KMS-11 (cell line): ENCODE measurements at regions not wholly inside any gene's neighbourhood (a gene's known extent, or its start where the extent isn't known, plus 50 kb on each side); places are given as distances from the start of the nearest gene placed in this dataset.

Experiments
- H2AFZ ChIP-seq: fragments of 200-600 bp; sonication (generic); 2 replicates; pipeline ENCODE4 v1.6.1; 2016; ENCODE audit warnings: antibody characterized with exemption, mixed run types, low read depth
- H3K27ac ChIP-seq: fragments of 200-600 bp; sonication (generic); 2 replicates; pipeline ENCODE4 v1.6.1; 2016; ENCODE audit warnings: mild to moderate bottlenecking, mixed run types
- H3K27me3 ChIP-seq: fragments of 200-600 bp; sonication (generic); 2 replicates; pipeline ENCODE4 v1.6.1; 2017; ENCODE audit warnings: mild to moderate bottlenecking, low read depth, mixed run types, moderate library complexity; ENCODE audit not compliant: insufficient read depth
- H3K36me3 ChIP-seq: fragments of 200-600 bp; sonication (generic); 2 replicates; pipeline ENCODE4 v1.6.1; 2017; ENCODE audit warnings: mild to moderate bottlenecking, mixed run types; ENCODE audit not compliant: insufficient read depth
- H3K4me1 ChIP-seq: fragments of 200-600 bp; sonication (generic); 2 replicates; pipeline ENCODE4 v1.6.1; 2016; ENCODE audit warnings: mild to moderate bottlenecking, low read depth, mixed run types; ENCODE audit not compliant: poor library complexity, severe bottlenecking
- H3K4me2 ChIP-seq: fragments of 200-600 bp; sonication (generic); 2 replicates; pipeline ENCODE4 v1.7.0; 2016; ENCODE audit warnings: mild to moderate bottlenecking, mixed run types
- H3K4me3 ChIP-seq: fragments of 200-600 bp; sonication (generic); IDR thresholded peaks from 2 replicates; pipeline ENCODE4 v1.6.1; 2017; ENCODE audit warnings: low read depth, low read length, mixed read lengths; ENCODE audit not compliant: insufficient read depth
- H3K79me2 ChIP-seq: fragments of 200-600 bp; sonication (generic); 2 replicates; pipeline ENCODE4 v1.6.1; 2016; ENCODE audit warnings: low read depth, mixed run types; ENCODE audit not compliant: insufficient read depth
- H3K9ac ChIP-seq: fragments of 200-600 bp; sonication (generic); 2 replicates; pipeline ENCODE4 v1.6.1; 2016; ENCODE audit warnings: mild to moderate bottlenecking, mixed run types
- H4K20me1 ChIP-seq: fragments of 200-600 bp; sonication (generic); 2 replicates; pipeline ENCODE4 v1.6.1; 2016; ENCODE audit warnings: mild to moderate bottlenecking, mixed run types; ENCODE audit not compliant: insufficient read depth
- TF ChIP-seq, protein P1 (sequence below): fragments of 200-600 bp; sonication (generic); conservative IDR thresholded peaks from 2 replicates; pipeline ENCODE4 v1.6.1; 2017; ENCODE audit warnings: low read depth, mild to moderate bottlenecking, antibody characterized with exemption, low read length, moderate library complexity, mixed read lengths

- Histone ChIP-seq H3K27me3 (no peaks in the 10 kb centered on the region), H3K4me1 (no peaks in the 10 kb centered on the region), H3K4me2 (no peak overlapping the region), H3K36me3 (no peaks in the 10 kb centered on the region), H2AFZ (no peak overlapping the region), H4K20me1 (no peaks in the 10 kb centered on the region), H3K27ac (no peak overlapping the region), H3K4me3 (no peak overlapping the region), H3K79me2 (no peaks in the 10 kb centered on the region), H3K9ac (no peak overlapping the region)
- TF ChIP-seq, protein P1, sequence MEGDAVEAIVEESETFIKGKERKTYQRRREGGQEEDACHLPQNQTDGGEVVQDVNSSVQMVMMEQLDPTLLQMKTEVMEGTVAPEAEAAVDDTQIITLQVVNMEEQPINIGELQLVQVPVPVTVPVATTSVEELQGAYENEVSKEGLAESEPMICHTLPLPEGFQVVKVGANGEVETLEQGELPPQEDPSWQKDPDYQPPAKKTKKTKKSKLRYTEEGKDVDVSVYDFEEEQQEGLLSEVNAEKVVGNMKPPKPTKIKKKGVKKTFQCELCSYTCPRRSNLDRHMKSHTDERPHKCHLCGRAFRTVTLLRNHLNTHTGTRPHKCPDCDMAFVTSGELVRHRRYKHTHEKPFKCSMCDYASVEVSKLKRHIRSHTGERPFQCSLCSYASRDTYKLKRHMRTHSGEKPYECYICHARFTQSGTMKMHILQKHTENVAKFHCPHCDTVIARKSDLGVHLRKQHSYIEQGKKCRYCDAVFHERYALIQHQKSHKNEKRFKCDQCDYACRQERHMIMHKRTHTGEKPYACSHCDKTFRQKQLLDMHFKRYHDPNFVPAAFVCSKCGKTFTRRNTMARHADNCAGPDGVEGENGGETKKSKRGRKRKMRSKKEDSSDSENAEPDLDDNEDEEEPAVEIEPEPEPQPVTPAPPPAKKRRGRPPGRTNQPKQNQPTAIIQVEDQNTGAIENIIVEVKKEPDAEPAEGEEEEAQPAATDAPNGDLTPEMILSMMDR: no peak
Measured at GRCh38 chr12:46952880-46953483, 126.4 kb upstream of the PCED1B start.

DNA sequence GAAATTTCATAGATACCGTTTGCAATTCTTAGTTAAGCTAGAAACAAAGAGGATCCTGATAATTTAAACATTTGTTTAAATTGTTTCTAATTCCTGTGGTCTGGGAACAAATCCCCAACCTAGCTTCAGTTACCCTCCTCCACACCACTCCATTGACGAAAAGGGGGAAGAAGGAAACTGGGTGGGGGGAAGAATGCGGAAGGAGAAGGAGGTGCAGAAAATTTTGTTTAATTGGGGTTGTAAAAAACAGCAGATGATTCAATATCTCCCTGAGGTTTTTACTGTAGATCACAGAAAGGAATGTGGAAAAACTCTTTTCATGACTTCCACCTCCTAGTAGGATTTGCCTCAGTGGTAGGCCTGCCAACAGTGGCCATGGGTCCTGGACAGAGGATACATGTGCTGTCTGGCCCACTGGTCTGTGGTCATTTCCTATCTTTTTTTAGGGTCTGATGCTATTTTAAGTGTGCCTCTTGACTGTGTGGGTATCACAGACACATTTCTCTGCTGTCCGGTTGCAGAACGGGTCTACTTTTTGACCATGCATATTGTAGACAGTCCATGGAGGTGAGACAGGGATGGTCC lies 122.9 kb upstream of the PCED1B start:
- Histone ChIP-seq H3K4me1 (no peaks in the 10 kb centered on the region), H4K20me1 (no peaks in the 10 kb centered on the region), H3K9ac (no peak overlapping the region), H3K27ac (no peak overlapping the region), H3K27me3 (no peaks in the 10 kb centered on the region), H3K4me2 (no peak overlapping the region), H3K4me3 (no peak overlapping the region), H3K36me3 (no peaks in the 10 kb centered on the region), H3K79me2 (no peaks in the 10 kb centered on the region), H2AFZ (no peak overlapping the region)
- TF ChIP-seq, protein P1: no peak

DNA sequence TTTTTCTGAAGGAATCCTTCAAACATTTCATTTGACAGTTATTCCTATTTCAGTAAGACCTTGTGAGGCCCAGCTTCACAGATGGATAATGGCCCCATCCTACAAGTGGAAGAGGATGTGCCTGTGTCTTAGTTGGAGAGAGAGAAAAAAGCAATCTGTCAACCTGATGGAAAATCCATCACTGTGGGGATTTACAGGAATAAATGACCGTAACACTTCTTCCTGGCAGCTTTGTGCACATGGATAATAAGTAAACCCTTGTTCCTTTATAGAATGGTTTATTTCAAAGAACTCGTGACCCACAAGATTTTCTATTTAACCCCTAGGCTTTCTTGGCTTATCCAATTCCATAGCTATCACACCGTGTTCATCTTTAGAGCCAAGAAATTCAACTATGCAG lies 121.4 kb upstream of the PCED1B start:
- Histone ChIP-seq H3K79me2 (no peaks in the 10 kb centered on the region), H3K4me1 (no peaks in the 10 kb centered on the region), H3K4me2 (no peak overlapping the region), H2AFZ (no peak overlapping the region), H3K9ac (no peak overlapping the region), H3K27me3 (no peaks in the 10 kb centered on the region), H4K20me1 (no peaks in the 10 kb centered on the region), H3K36me3 (no peaks in the 10 kb centered on the region), H3K4me3 (no peak overlapping the region), H3K27ac (no peak overlapping the region)
- TF ChIP-seq, protein P1: no peak

GRCh38 chr12:46958599-46959290 lies 120.7 kb upstream of the PCED1B start:
- H3K4me2 ChIP-seq: no peak overlapping the region
- no peak overlapping the region for H2AFZ ChIP-seq
- TF ChIP-seq, protein P1: no peak
- H3K4me3 ChIP-seq: no peak overlapping the region
- no peaks in the 10 kb centered on the region for H3K27me3 ChIP-seq
- H3K9ac ChIP-seq: no peak overlapping the region
- no peaks in the 10 kb centered on the region for H3K4me1 ChIP-seq
- H3K36me3 ChIP-seq: no peaks in the 10 kb centered on the region
- H4K20me1 ChIP-seq: no peaks in the 10 kb centered on the region
- no peak overlapping the region for H3K27ac ChIP-seq
- no peaks in the 10 kb centered on the region for H3K79me2 ChIP-seq
